WTC11 (cell line): ENCODE measurements at regions not wholly inside any gene's neighbourhood (a gene's known extent, or its start where the extent isn't known, plus 50 kb on each side); places are given as distances from the start of the nearest gene placed in this dataset.

Experiments
- ATF2 ChIP-seq: sonication (generic); formaldehyde crosslinking; IDR thresholded peaks from 2 replicates; pipeline ENCODE4 v1.8.1; 2022; ENCODE audit warnings: low read depth, missing genetic modification reagents, borderline replicate concordance
- CREB1 ChIP-seq: sonication (generic); formaldehyde crosslinking; IDR thresholded peaks from 2 replicates; pipeline ENCODE4 v1.8.0; 2023; ENCODE audit warnings: mild to moderate bottlenecking, missing genetic modification reagents
- CTCF ChIP-seq: fragments of 200-600 bp; IDR thresholded peaks from 2 replicates; pipeline ENCODE4 v1.8.0; 2022; ENCODE audit warnings: antibody characterized with exemption
- E2F1 ChIP-seq: sonication (generic); formaldehyde crosslinking; IDR thresholded peaks from 2 replicates; pipeline ENCODE4 v1.8.0; 2022; ENCODE audit warnings: mild to moderate bottlenecking, missing genetic modification reagents
- ETV6 ChIP-seq: sonication (generic); formaldehyde crosslinking; IDR thresholded peaks from 2 replicates; pipeline ENCODE4 v1.8.1; 2022; ENCODE audit warnings: mild to moderate bottlenecking, missing genetic modification reagents
- IRF2 ChIP-seq: sonication (generic); formaldehyde crosslinking; IDR thresholded peaks from 2 replicates; pipeline ENCODE4 v1.8.0; 2022; ENCODE audit warnings: low read depth, missing genetic modification reagents, borderline replicate concordance
- NR2C2 ChIP-seq: sonication (generic); formaldehyde crosslinking; IDR thresholded peaks from 2 replicates; pipeline ENCODE4 v1.8.0; 2022; ENCODE audit warnings: mild to moderate bottlenecking, missing genetic modification reagents
- NR3C1 ChIP-seq: sonication (generic); formaldehyde crosslinking; conservative IDR thresholded peaks from 2 replicates; pipeline ENCODE4 v1.8.1; 2023; ENCODE audit warnings: low read depth, mild to moderate bottlenecking, missing genetic modification reagents
- RELA ChIP-seq: sonication (generic); formaldehyde crosslinking; IDR thresholded peaks from 2 replicates; pipeline ENCODE4 v1.8.1; 2022; ENCODE audit warnings: missing genetic modification reagents, mild to moderate bottlenecking, borderline replicate concordance
- SP1 ChIP-seq: sonication (generic); formaldehyde crosslinking; conservative IDR thresholded peaks from 2 replicates; pipeline ENCODE4 v1.8.1; 2022; ENCODE audit warnings: missing genetic modification reagents
- TF ChIP-seq, protein P1 (sequence below): sonication (generic); formaldehyde crosslinking; IDR thresholded peaks from 2 replicates; pipeline ENCODE4 v1.8.0; 2022; ENCODE audit warnings: mild to moderate bottlenecking, missing genetic modification reagents

- TF ChIP-seq ATF2 (no peak), SP1 (CRISPR knock-in tag) (no peak), CTCF (no peak), RELA (CRISPR knock-in tag) (no peak), ETV6 (CRISPR knock-in tag) (no peak), NR3C1 (CRISPR knock-in tag) (no peak), CREB1 (CRISPR knock-in tag) (no peak), NR2C2 (CRISPR knock-in tag) (no peak), IRF2 (no peak), E2F1 (CRISPR knock-in tag) (no peak)
- TF ChIP-seq, protein P1, sequence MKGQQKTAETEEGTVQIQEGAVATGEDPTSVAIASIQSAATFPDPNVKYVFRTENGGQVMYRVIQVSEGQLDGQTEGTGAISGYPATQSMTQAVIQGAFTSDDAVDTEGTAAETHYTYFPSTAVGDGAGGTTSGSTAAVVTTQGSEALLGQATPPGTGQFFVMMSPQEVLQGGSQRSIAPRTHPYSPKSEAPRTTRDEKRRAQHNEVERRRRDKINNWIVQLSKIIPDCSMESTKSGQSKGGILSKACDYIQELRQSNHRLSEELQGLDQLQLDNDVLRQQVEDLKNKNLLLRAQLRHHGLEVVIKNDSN (CRISPR knock-in tag), result no peak
Observed at GRCh38 chr1:101333186-101333585, 96.4 kb downstream of the S1PR1 start.
